DMS53 (cell line): ENCODE measurements at regions not wholly inside any gene's neighbourhood (a gene's known extent, or its start where the extent isn't known, plus 50 kb on each side); places are given as distances from the start of the nearest gene placed in this dataset.
"Not testable (repeated sequence)": the region's sequence is repeated elsewhere in the genome, so short reads cannot be mapped to it uniquely, and the experiment has no call there.

Source experiments
- DNase-seq: peaks from one replicate; lab custom pipeline; 2025; lab: John Stamatoyannopoulos, UW

GRCh38 chr4:159837071-159837470, 734.2 kb downstream of the RAPGEF2 start:
- DNase-seq, result no peak

DNA sequence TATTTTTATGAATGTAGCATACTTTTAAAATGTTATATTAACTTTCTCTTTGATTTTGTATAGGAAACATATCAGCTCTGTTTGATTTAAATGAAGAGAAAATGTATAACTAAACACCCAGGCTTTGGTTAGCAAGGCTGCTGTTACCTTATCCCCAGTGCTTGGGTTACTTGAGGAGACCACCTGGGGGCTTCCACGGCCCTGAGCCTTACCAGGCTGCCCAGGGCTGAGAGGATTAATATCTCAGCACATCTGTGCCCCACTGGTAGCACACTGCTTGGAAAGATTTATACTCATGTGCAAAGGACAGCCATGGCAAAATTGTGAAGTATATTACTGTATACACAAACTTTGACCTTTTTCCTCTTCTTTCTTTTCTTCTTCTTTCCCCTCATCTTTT, 752.9 kb downstream of the RAPGEF2 start:
- DNase-seq, result no peak

GRCh38 chr4:159856451-159856850, 753.6 kb downstream of the RAPGEF2 start:
- no peak for DNase-seq

DNA sequence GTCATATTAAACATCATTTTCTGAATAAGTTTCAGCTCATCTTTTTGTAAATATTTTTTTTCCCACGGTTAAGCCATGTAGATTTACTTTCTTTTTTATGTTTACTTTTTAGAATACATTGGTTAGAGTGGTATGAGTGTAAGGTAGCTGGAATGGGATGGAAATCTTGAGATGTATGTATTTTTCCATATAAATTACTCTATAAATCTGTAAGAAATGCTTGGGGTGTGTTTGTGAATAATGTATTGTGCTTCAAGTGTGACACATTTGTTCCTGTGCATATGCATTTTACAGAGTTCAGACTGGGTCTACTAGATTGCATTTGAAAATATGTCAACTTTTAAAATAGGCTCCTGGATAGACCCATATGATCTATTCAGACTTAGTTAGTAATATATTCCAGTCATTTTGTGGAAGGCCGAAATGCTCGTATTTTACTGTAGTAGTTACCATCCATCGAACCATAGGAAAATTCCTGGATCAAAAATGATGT, 756.8 kb downstream of the RAPGEF2 start:
- no peak for DNase-seq

GRCh38 chr4:159860945-159861344, 758.1 kb downstream of the RAPGEF2 start:
- DNase-seq, result no peak

- DNase-seq, result no peak
Observed at GRCh38 chr4:159864337-159864736, 761.5 kb downstream of the RAPGEF2 start.

- DNase-seq, result no peak
Observed at GRCh38 chr4:159867673-159868072, 764.8 kb downstream of the RAPGEF2 start.

GRCh38 chr4:159868936-159869335, 766.1 kb downstream of the RAPGEF2 start:
- DNase-seq, result not testable (repeated sequence)

DNA sequence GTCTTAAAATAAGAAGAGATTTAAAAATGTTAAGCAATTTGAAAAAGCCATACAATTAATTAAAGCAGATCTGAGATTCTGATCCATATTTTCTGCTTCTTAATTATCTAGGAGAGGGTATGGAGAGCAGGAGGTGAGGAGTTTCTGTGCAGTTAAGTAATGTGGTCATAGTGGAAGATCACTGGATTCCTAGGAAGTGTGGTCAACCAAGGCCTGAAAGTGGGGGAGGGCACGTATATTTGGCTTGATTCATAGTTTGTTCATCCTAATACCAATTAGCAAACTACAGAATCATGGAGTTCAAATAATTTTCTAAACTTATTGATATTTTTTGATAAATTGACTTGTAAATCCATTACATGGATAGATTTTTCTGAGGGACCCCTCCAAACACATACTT, 768.3 kb downstream of the RAPGEF2 start:
- no peak for DNase-seq

DNA sequence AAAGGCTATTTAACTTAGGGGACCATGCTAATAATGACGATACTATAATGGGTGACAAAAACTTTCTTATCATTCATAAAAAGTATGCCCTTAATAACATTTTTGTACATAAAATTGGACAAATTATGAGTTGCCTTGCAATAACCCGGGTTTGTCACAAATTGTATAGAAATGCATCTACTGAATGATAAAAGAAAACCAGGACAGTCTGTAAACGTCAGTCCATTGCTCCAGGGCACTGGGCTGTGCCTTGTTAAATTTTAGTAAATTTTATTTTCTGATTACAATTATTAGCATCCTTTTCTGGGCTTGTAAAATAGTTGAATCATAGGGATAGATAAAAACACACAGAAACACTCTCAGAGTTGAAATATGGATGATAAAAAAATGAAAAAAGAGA, 778.3 kb downstream of the RAPGEF2 start:
- DNase-seq, result no peak

GRCh38 chr4:159884989-159885388, 782.1 kb downstream of the RAPGEF2 start:
- no peak for DNase-seq

DNA sequence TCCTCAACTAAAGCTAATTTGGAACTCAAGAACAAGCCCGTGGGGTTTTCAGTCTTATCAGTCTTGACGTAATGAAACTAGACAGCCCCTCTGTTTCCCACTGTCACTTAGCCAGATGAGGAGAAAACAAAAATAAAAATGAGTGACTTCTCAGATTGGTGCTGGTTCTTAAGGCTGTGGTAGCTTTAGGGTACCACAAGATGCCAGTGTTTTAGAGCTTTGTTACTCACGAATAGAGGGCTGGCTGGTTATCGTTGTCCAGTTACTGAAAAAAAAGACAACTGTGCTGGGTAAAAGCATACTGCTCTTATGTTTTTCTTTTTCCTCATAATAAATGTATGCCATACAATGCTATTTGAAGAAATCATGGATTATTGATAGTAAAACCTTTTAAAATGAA, 796.7 kb downstream of the RAPGEF2 start:
- no peak for DNase-seq

- DNase-seq, result no peak
Observed at GRCh38 chr4:159900562-159900961, 797.7 kb downstream of the RAPGEF2 start.

- no peak for DNase-seq
Observed at GRCh38 chr4:159902648-159903047, 799.8 kb downstream of the RAPGEF2 start.

GRCh38 chr4:159904906-159905305, 802.0 kb downstream of the RAPGEF2 start:
- DNase-seq, result no peak

DNA sequence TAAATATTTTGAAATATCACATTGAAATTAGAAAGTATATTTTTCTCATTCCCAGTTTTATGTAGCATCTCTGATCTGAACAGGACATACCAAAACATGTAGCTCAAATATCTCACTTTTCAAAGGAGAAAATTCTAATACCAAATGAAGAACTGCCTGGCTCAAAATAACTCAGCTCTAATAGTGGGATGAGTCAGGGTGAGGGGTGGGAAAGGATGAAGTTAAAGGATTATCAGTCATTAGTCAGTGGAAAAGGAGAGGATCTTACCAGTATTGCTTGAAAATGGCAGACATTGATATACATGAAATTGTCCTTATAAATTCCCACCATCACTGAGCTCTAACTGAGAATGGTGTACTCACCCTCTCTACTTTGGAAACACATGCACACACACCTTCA, 803.2 kb downstream of the RAPGEF2 start:
- DNase-seq, result no peak

- DNase-seq, result no peak
Observed at GRCh38 chr4:159906517-159906916, 803.6 kb downstream of the RAPGEF2 start.

GRCh38 chr4:159910721-159911120, 807.8 kb downstream of the RAPGEF2 start:
- DNase-seq, result no peak

- DNase-seq, result no peak
Observed at GRCh38 chr4:159922119-159922518, 819.2 kb downstream of the RAPGEF2 start.

DNA sequence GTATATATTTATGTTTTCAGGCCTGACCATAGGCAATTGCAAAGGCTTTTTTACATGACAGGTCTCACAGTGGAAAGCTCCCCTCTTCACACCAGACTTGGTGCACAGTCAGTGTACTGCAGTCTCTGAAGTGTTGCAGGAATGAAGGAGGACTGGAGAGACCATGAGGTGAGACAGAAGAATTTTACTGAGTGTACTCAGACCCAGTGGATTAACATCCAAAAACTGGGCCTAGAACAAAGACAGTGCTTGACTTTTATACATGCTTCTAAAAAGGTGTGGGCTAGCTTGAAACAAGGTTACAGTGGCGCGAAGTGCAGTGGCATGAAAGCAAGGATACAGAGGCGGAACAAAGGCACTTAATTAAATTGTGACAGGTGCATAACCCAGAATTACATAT, 822.9 kb downstream of the RAPGEF2 start:
- peak; percentile 4 for DNase-seq

- no peak for DNase-seq
Observed at GRCh38 chr4:159926871-159927270, 824.0 kb downstream of the RAPGEF2 start.

DNA sequence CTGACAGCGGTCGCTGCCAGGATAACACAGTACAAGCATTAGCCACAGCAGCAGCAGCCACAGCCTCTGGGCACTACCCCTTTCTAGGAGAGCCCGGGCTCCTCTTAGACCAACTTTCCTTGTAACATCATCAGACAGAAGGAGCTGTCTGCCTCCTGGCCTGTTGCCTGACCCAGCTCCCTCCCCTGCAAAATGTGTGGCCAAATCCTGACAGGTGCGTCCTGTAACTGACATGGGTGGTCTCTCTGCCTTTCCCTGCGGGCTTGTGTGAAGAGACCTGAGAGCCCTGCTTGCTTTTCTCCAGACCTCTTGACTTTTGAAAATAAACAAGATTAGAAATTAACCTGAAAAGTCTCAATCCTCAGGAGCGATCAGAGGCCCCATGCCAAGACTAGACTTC, 824.9 kb downstream of the RAPGEF2 start:
- DNase-seq, result no peak

- DNase-seq, result not testable (repeated sequence)
Observed at GRCh38 chr4:159934602-159935001, 831.7 kb downstream of the RAPGEF2 start.

DNA sequence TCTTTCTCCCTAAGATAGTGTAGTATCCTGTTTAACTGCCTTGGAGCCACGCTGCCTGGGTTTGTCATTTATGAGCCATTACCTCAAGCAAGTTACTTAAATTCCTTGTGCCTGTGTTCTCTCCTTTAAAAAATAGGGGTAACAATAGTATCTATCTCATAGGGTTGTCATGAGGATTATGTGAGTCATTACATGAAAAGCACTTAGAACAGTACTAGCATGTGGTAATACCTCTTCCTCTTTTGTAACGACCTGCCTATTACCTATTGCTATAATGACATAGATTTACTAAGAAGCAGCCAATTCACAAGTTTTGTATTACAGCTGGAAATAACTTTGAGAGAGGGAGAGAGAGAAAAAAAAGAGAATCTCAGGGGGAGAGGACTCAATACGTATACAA, 834.7 kb downstream of the RAPGEF2 start:
- no peak for DNase-seq

DNA sequence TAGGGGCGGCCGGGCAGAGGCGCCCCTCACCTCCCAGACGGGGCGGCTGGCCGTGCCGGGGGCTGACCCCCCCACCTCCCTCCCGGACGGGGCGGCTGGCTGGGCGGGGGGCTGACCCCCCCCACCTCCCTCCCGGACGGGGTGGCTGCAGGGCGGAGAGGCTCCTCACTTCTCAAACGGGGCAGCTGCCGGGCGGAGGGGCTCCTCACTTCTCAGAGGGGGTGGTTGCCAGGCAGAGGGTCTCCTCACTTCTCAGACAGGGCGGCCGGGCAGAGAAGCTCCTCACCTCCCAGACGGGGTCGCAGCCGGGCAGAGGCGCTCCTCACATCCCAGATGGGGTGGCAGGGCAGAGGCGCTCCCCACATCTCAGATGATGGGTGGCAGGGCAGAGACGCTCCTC, 836.8 kb downstream of the RAPGEF2 start:
- not testable (repeated sequence) for DNase-seq
